ENCODE measurements at regions not wholly inside any gene's neighbourhood (a gene's known extent, or its start where the extent isn't known, plus 50 kb on each side); places are given as distances from the start of the nearest gene placed in this dataset.
A peak's percentile ranks its signal among the peaks of the same experiment; 100 is the strongest.

- H2BK5ac ChIP-seq (ENCODE audit: low read depth, low read length, poor library complexity, severe bottlenecking): no peak overlapping the region
- no peak overlapping the region for H3K14ac ChIP-seq (ENCODE audit: low read length in 2 of 2)
- H3K9me3 ChIP-seq (ENCODE audit: control insufficient read depth, low read length): no peaks in the 10 kb centered on the region
- peaks cover 3% of the 10 kb centered on the region for H3K4me1 ChIP-seq (ENCODE audit: control insufficient read depth, insufficient read depth, low read depth, low read length)
- H2AK5ac ChIP-seq (ENCODE audit: low read length, severe bottlenecking): no peak overlapping the region
- H3K27me3 ChIP-seq (ENCODE audit: control insufficient read depth in 1 of 2, insufficient read depth in 1 of 2, low read length in 2 of 2): no peaks in the 10 kb centered on the region
- H3K4ac ChIP-seq (ENCODE audit: low read depth in 1 of 2, low read length in 2 of 2): no peak overlapping the region
- no peak overlapping the region for H3K23ac ChIP-seq (ENCODE audit: low read length in 2 of 2)
- no peak for DNase-seq
- no peak overlapping the region for H3K4me3 ChIP-seq (ENCODE audit: insufficient read depth in 1 of 2, low read depth in 1 of 2, low read length in 2 of 2)
- H2BK15ac ChIP-seq (ENCODE audit: low read depth, poor library complexity, severe bottlenecking): no peak overlapping the region
- 82% methylated on average over 3 of the region's 4 CpGs for WGBS
- no peaks in the 10 kb centered on the region for H3K79me1 ChIP-seq (replicated peaks; ENCODE audit: low read length, poor library complexity, severe bottlenecking)
- H2AFZ ChIP-seq (ENCODE audit: low read depth, low read length): no peak overlapping the region
- no peak overlapping the region for H3K27ac ChIP-seq (ENCODE audit: low read length, poor library complexity, severe bottlenecking)
- no peak overlapping the region for H2BK12ac ChIP-seq (ENCODE audit: low read length in 2 of 2)
- no peak overlapping the region for H3K4me2 ChIP-seq (ENCODE audit: low read length, poor library complexity, severe bottlenecking)
- H2BK120ac ChIP-seq (ENCODE audit: low read depth, low read length): no peak overlapping the region
- no peak overlapping the region for H3K9ac ChIP-seq (ENCODE audit: low read length)
- no peaks in the 10 kb centered on the region for H3K36me3 ChIP-seq (ENCODE audit: control insufficient read depth in 1 of 2, insufficient read depth in 2 of 2, low read depth in 1 of 2, low read length in 2 of 2)
- no peak overlapping the region for H4K91ac ChIP-seq (ENCODE audit: low read length)
- H3K18ac ChIP-seq (ENCODE audit: low read depth in 1 of 2, low read length in 2 of 2): no peak overlapping the region
- H4K8ac ChIP-seq (ENCODE audit: low read length): no peak overlapping the region
These were observed 387.4 kb upstream of the PDE4D start for GRCh38 chr5:60280943-60281342.

- Histone ChIP-seq H2BK120ac (ENCODE audit: low read depth, low read length) (no peak overlapping the region), H2BK12ac (ENCODE audit: low read length in 2 of 2) (no peak overlapping the region), H2AFZ (ENCODE audit: low read depth, low read length) (no peak overlapping the region), H3K9me3 (ENCODE audit: control insufficient read depth, low read length) (no peaks in the 10 kb centered on the region), H2AK5ac (ENCODE audit: low read length, severe bottlenecking) (no peak overlapping the region), H3K14ac (ENCODE audit: low read length in 2 of 2) (no peak overlapping the region), H3K18ac (ENCODE audit: low read depth in 1 of 2, low read length in 2 of 2) (no peak overlapping the region), H3K27ac (ENCODE audit: low read length, poor library complexity, severe bottlenecking) (no peak overlapping the region), H3K27me3 (ENCODE audit: control insufficient read depth in 1 of 2, insufficient read depth in 1 of 2, low read length in 2 of 2) (no peaks in the 10 kb centered on the region), H3K36me3 (ENCODE audit: control insufficient read depth in 1 of 2, insufficient read depth in 2 of 2, low read depth in 1 of 2, low read length in 2 of 2) (no peaks in the 10 kb centered on the region), H4K8ac (ENCODE audit: low read length) (no peak overlapping the region), H2BK5ac (ENCODE audit: low read depth, low read length, poor library complexity, severe bottlenecking) (no peak overlapping the region), H3K4me1 (ENCODE audit: control insufficient read depth, insufficient read depth, low read depth, low read length) (peaks cover 3% of the 10 kb centered on the region), H3K23ac (ENCODE audit: low read length in 2 of 2) (no peak overlapping the region), H3K4me2 (ENCODE audit: low read length, poor library complexity, severe bottlenecking) (no peak overlapping the region), H2BK15ac (ENCODE audit: low read depth, poor library complexity, severe bottlenecking) (no peak overlapping the region), H3K9ac (ENCODE audit: low read length) (no peak overlapping the region), H3K4ac (ENCODE audit: low read depth in 1 of 2, low read length in 2 of 2) (no peak overlapping the region), H3K4me3 (ENCODE audit: insufficient read depth in 1 of 2, low read depth in 1 of 2, low read length in 2 of 2) (no peak overlapping the region), H4K91ac (ENCODE audit: low read length) (no peak overlapping the region), H3K79me1 (replicated peaks; ENCODE audit: low read length, poor library complexity, severe bottlenecking) (no peaks in the 10 kb centered on the region)
- no peak for DNase-seq
These were observed 384.4 kb upstream of the PDE4D start for GRCh38 chr5:60277941-60278340.

- H3K9ac ChIP-seq (ENCODE audit: low read length): no peak overlapping the region
- no peak overlapping the region for H2BK15ac ChIP-seq (ENCODE audit: low read depth, poor library complexity, severe bottlenecking)
- H3K36me3 ChIP-seq (ENCODE audit: control insufficient read depth in 1 of 2, insufficient read depth in 2 of 2, low read depth in 1 of 2, low read length in 2 of 2): no peaks in the 10 kb centered on the region
- H2BK12ac ChIP-seq (ENCODE audit: low read length in 2 of 2): no peak overlapping the region
- no peak overlapping the region for H3K18ac ChIP-seq (ENCODE audit: low read depth in 1 of 2, low read length in 2 of 2)
- H2AK5ac ChIP-seq (ENCODE audit: low read length, severe bottlenecking): no peak overlapping the region
- no peak overlapping the region for H3K4ac ChIP-seq (ENCODE audit: low read depth in 1 of 2, low read length in 2 of 2)
- H3K4me1 ChIP-seq (ENCODE audit: control insufficient read depth, insufficient read depth, low read depth, low read length): no peaks in the 10 kb centered on the region
- no peak for DNase-seq
- H2BK5ac ChIP-seq (ENCODE audit: low read depth, low read length, poor library complexity, severe bottlenecking): no peak overlapping the region
- no peaks in the 10 kb centered on the region for H3K9me3 ChIP-seq (ENCODE audit: control insufficient read depth, low read length)
- H3K4me3 ChIP-seq (ENCODE audit: insufficient read depth in 1 of 2, low read depth in 1 of 2, low read length in 2 of 2): no peak overlapping the region
- H3K23ac ChIP-seq (ENCODE audit: low read length in 2 of 2): no peak overlapping the region
- no peaks in the 10 kb centered on the region for H3K27me3 ChIP-seq (ENCODE audit: control insufficient read depth in 1 of 2, insufficient read depth in 1 of 2, low read length in 2 of 2)
- H4K91ac ChIP-seq (ENCODE audit: low read length): no peak overlapping the region
- no peak overlapping the region for H3K14ac ChIP-seq (ENCODE audit: low read length in 2 of 2)
- H2AFZ ChIP-seq (ENCODE audit: low read depth, low read length): no peak overlapping the region
- no peak overlapping the region for H3K4me2 ChIP-seq (ENCODE audit: low read length, poor library complexity, severe bottlenecking)
- H3K27ac ChIP-seq (ENCODE audit: low read length, poor library complexity, severe bottlenecking): no peak overlapping the region
- no peaks in the 10 kb centered on the region for H3K79me1 ChIP-seq (replicated peaks; ENCODE audit: low read length, poor library complexity, severe bottlenecking)
- no peak overlapping the region for H4K8ac ChIP-seq (ENCODE audit: low read length)
- no peak overlapping the region for H2BK120ac ChIP-seq (ENCODE audit: low read depth, low read length)
These were observed 381.2 kb upstream of the PDE4D start for GRCh38 chr5:60274747-60275146.

GRCh38 chr5:60271517-60271916 lies 378.0 kb upstream of the PDE4D start:
- Histone ChIP-seq H3K27ac (ENCODE audit: low read length, poor library complexity, severe bottlenecking) (no peak overlapping the region), H2BK12ac (ENCODE audit: low read length in 2 of 2) (no peak overlapping the region), H3K23ac (ENCODE audit: low read length in 2 of 2) (no peak overlapping the region), H3K4me2 (ENCODE audit: low read length, poor library complexity, severe bottlenecking) (no peak overlapping the region), H3K4me3 (ENCODE audit: insufficient read depth in 1 of 2, low read depth in 1 of 2, low read length in 2 of 2) (no peak overlapping the region), H2AK5ac (ENCODE audit: low read length, severe bottlenecking) (no peak overlapping the region), H3K9ac (ENCODE audit: low read length) (no peak overlapping the region), H2BK120ac (ENCODE audit: low read depth, low read length) (no peak overlapping the region), H3K4me1 (ENCODE audit: control insufficient read depth, insufficient read depth, low read depth, low read length) (no peaks in the 10 kb centered on the region), H3K18ac (ENCODE audit: low read depth in 1 of 2, low read length in 2 of 2) (no peak overlapping the region), H2AFZ (ENCODE audit: low read depth, low read length) (no peak overlapping the region), H3K27me3 (ENCODE audit: control insufficient read depth in 1 of 2, insufficient read depth in 1 of 2, low read length in 2 of 2) (no peaks in the 10 kb centered on the region), H3K9me3 (ENCODE audit: control insufficient read depth, low read length) (no peaks in the 10 kb centered on the region), H3K14ac (ENCODE audit: low read length in 2 of 2) (no peak overlapping the region), H3K36me3 (ENCODE audit: control insufficient read depth in 1 of 2, insufficient read depth in 2 of 2, low read depth in 1 of 2, low read length in 2 of 2) (no peaks in the 10 kb centered on the region), H2BK15ac (ENCODE audit: low read depth, poor library complexity, severe bottlenecking) (no peak overlapping the region), H3K79me1 (replicated peaks; ENCODE audit: low read length, poor library complexity, severe bottlenecking) (no peaks in the 10 kb centered on the region), H4K91ac (ENCODE audit: low read length) (no peak overlapping the region), H3K4ac (ENCODE audit: low read depth in 1 of 2, low read length in 2 of 2) (no peak overlapping the region), H2BK5ac (ENCODE audit: low read depth, low read length, poor library complexity, severe bottlenecking) (no peak overlapping the region), H4K8ac (ENCODE audit: low read length) (no peak overlapping the region)
- 73% methylated on average over 2 of the region's 2 CpGs for WGBS
- DNase-seq: peak; percentile 8
